Astrocyte (in vitro differentiated cells and primary cell): ENCODE measurements at regions not wholly inside any gene's neighbourhood (a gene's known extent, or its start where the extent isn't known, plus 50 kb on each side); places are given as distances from the start of the nearest gene placed in this dataset.

Experiments used
- DNase-seq: peaks from one replicate; pipeline ENCODE4 v3.0.0-alpha.2; 2010; ENCODE audit warnings: low read depth
- FAIRE-seq: peaks from 2 replicates; lab custom pipeline; 2011; peaks lifted over from hg19 to GRCh38; lab: Jason Lieb, UNC
- H2AFZ ChIP-seq: 2 replicates; pipeline ENCODE4 v1.6.0; 2012; ENCODE audit warnings: low read depth, low read length, inconsistent platforms
- H3K27ac ChIP-seq: 2 replicates; pipeline ENCODE4 v1.5.1; 2011; ENCODE audit warnings: low read depth, low read length, inconsistent platforms
- H3K27me3 ChIP-seq: 2 replicates; pipeline ENCODE4 v1.6.0; 2011; ENCODE audit warnings: low read length, inconsistent platforms; ENCODE audit not compliant: insufficient read depth
- H3K36me3 ChIP-seq: 2 replicates; pipeline ENCODE4 v1.5.1; 2011; ENCODE audit warnings: low read length, inconsistent platforms; ENCODE audit not compliant: insufficient read depth
- H3K4me1 ChIP-seq: 2 replicates; pipeline ENCODE4 v1.5.1; 2011; ENCODE audit warnings: low read length, inconsistent platforms; ENCODE audit not compliant: insufficient read depth
- H3K4me2 ChIP-seq: 2 replicates; pipeline ENCODE4 v1.6.0; 2012; ENCODE audit warnings: low read length, inconsistent platforms
- H3K4me3 ChIP-seq: 2 replicates; pipeline ENCODE4 v1.5.1; 2011; ENCODE audit warnings: low read depth, mild to moderate bottlenecking, low read length, inconsistent platforms; ENCODE audit not compliant: insufficient read depth
- H3K79me2 ChIP-seq: 2 replicates; pipeline ENCODE4 v1.6.0; 2012; ENCODE audit warnings: mild to moderate bottlenecking, low read length, inconsistent platforms; ENCODE audit not compliant: insufficient read depth
- H3K9ac ChIP-seq: 2 replicates; pipeline ENCODE4 v1.6.0; 2012; ENCODE audit warnings: mild to moderate bottlenecking, low read length, inconsistent platforms
- H3K9me3 ChIP-seq: 2 replicates; pipeline ENCODE4 v1.5.1; 2012; ENCODE audit warnings: low read depth, mild to moderate bottlenecking, low read length, inconsistent platforms; ENCODE audit not compliant: insufficient read depth
- H4K20me1 ChIP-seq: 2 replicates; pipeline ENCODE4 v1.6.0; 2012; ENCODE audit warnings: low read length, inconsistent platforms; ENCODE audit not compliant: insufficient read depth
- H3K27ac Mint-ChIP-seq: one replicate; pipeline ENCODE4 v1.8.0; 2021; ENCODE audit warnings: mild to moderate bottlenecking, mixed read lengths; ENCODE audit not compliant: unreplicated experiment
- H3K27me3 Mint-ChIP-seq: one replicate; pipeline ENCODE4 v1.8.0; 2021; ENCODE audit warnings: low read depth, mixed read lengths; ENCODE audit not compliant: unreplicated experiment
- H3K36me3 Mint-ChIP-seq: one replicate; pipeline ENCODE4 v1.8.0; 2021; ENCODE audit warnings: low read depth, mixed read lengths; ENCODE audit not compliant: unreplicated experiment
- H3K4me1 Mint-ChIP-seq: one replicate; pipeline ENCODE4 v1.8.0; 2021; ENCODE audit warnings: low read depth, mixed read lengths; ENCODE audit not compliant: unreplicated experiment
- H3K4me3 Mint-ChIP-seq: one replicate; pipeline ENCODE4 v1.8.0; 2021; ENCODE audit warnings: mild to moderate bottlenecking, moderate library complexity, mixed read lengths; ENCODE audit not compliant: unreplicated experiment
- H3K9me3 Mint-ChIP-seq: one replicate; pipeline ENCODE4 v1.8.0; 2021; ENCODE audit warnings: mild to moderate bottlenecking, mixed read lengths; ENCODE audit not compliant: unreplicated experiment
- CTCF ChIP-seq: IDR thresholded peaks from 2 replicates; pipeline ENCODE4 v1.5.1; 2011; ENCODE audit warnings: low read depth, mild to moderate bottlenecking, inconsistent platforms, low read length, moderate library complexity; ENCODE audit not compliant: insufficient read depth
- EZH2 ChIP-seq: IDR thresholded peaks from 2 replicates; pipeline ENCODE4 v1.6.1; 2012; ENCODE audit warnings: mild to moderate bottlenecking, low read length, inconsistent platforms; ENCODE audit not compliant: insufficient read depth

GRCh38 chr6:167392631-167393316, 67.9 kb downstream of the TTLL2 start:
- no peak overlapping the region for H2AFZ ChIP-seq
- DNase-seq (no peak), FAIRE-seq (no peak)
- H3K27me3 Mint-ChIP-seq: peaks cover 28% of the 10 kb centered on the region
- no peak for TF ChIP-seq CTCF
- TF ChIP-seq EZH2: no peak
- H3K4me3 ChIP-seq: no peak overlapping the region
- H3K4me1 Mint-ChIP-seq: no peaks in the 10 kb centered on the region
- H3K79me2 ChIP-seq: no peaks in the 10 kb centered on the region
- H3K36me3 Mint-ChIP-seq: peaks cover 2% of the 10 kb centered on the region
- no peaks in the 10 kb centered on the region for H3K36me3 ChIP-seq
- no peak overlapping the region for H3K27ac ChIP-seq
- H3K4me2 ChIP-seq: no peak overlapping the region
- H3K9ac ChIP-seq: no peak overlapping the region
- no peaks in the 10 kb centered on the region for H4K20me1 ChIP-seq
- no peaks in the 10 kb centered on the region for H3K27me3 ChIP-seq
- peaks cover 1% of the 10 kb centered on the region for H3K9me3 Mint-ChIP-seq
- no peaks in the 10 kb centered on the region for H3K9me3 ChIP-seq
- no peaks in the 10 kb centered on the region for H3K4me1 ChIP-seq
- H3K27ac Mint-ChIP-seq: no peak overlapping the region
- H3K4me3 Mint-ChIP-seq: no peak overlapping the region

GRCh38 chr6:167393731-167394130, 68.8 kb downstream of the TTLL2 start:
- Histone ChIP-seq H3K4me3 (no peak overlapping the region), H4K20me1 (no peaks in the 10 kb centered on the region), H3K4me2 (no peak overlapping the region), H3K4me1 (no peaks in the 10 kb centered on the region), H3K79me2 (no peaks in the 10 kb centered on the region), H3K9ac (no peak overlapping the region), H3K27me3 (no peaks in the 10 kb centered on the region), H3K9me3 (no peaks in the 10 kb centered on the region), H2AFZ (no peak overlapping the region), H3K36me3 (no peaks in the 10 kb centered on the region), H3K27ac (no peak overlapping the region)
- Mint-ChIP-seq H3K27me3 (peaks cover 34% of the 10 kb centered on the region), H3K4me1 (no peaks in the 10 kb centered on the region), H3K4me3 (no peak overlapping the region), H3K36me3 (peaks cover 2% of the 10 kb centered on the region), H3K9me3 (peaks cover 1% of the 10 kb centered on the region), H3K27ac (no peak overlapping the region)
- no peak for FAIRE-seq
- no peak for TF ChIP-seq EZH2
- no peak for TF ChIP-seq CTCF
- no peak for DNase-seq

GRCh38 chr6:167394339-167394738, 69.5 kb downstream of the TTLL2 start:
- Histone ChIP-seq H3K36me3 (no peaks in the 10 kb centered on the region), H3K9ac (no peak overlapping the region), H3K27ac (no peak overlapping the region), H3K27me3 (no peaks in the 10 kb centered on the region), H3K9me3 (no peaks in the 10 kb centered on the region), H3K4me2 (no peak overlapping the region), H2AFZ (no peak overlapping the region), H3K4me3 (no peak overlapping the region), H3K79me2 (no peaks in the 10 kb centered on the region), H4K20me1 (no peaks in the 10 kb centered on the region), H3K4me1 (no peaks in the 10 kb centered on the region)
- Mint-ChIP-seq H3K9me3 (peaks cover 1% of the 10 kb centered on the region), H3K4me1 (no peaks in the 10 kb centered on the region), H3K4me3 (no peak overlapping the region), H3K27me3 (peaks cover 39% of the 10 kb centered on the region), H3K27ac (no peak overlapping the region), H3K36me3 (peaks cover 2% of the 10 kb centered on the region)
- TF ChIP-seq EZH2: no peak
- no peak for TF ChIP-seq CTCF
- DNase-seq: no peak
- FAIRE-seq: no peak
